Activated CD4-positive, alpha-beta T cell treated with anti-CD3 and anti-CD28 coated beads, Interleukin-2, amount 50 U/mL, for 24 hours (primary cell): ENCODE measurements at regions not wholly inside any gene's neighbourhood (a gene's known extent, or its start where the extent isn't known, plus 50 kb on each side); places are given as distances from the start of the nearest gene placed in this dataset.
"Not testable (repeated sequence)": the region's sequence is repeated elsewhere in the genome, so short reads cannot be mapped to it uniquely, and the experiment has no call there.

ENCODE experiments used
- DNase-seq, 2 donors: peaks; one replicate each; pipeline ENCODE4 v3.0.0-alpha.2; 2020; ENCODE audit warnings: low read depth in 1 of 2, low spot score in 1 of 2

DNA sequence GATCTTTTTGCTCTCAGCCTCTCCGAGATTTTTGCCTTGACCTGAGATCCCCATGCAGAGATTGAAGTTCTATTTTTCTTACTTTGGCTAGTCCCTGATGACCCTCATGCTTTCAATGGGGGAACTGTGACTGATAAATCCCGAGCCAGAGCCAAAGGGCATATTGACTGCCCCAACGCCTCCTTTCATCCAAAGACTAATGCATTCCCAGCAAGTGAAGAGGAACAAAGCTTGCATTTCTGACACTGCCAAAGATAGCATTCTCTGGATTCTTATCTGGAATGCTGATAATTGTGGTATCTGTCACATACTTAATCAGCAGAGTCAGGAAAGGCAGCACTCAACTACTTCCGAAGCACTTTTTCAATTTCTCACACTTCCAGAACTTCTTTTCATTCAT, 152.3 kb upstream of the EGLN3 start:
- DNase-seq = no peak

DNA sequence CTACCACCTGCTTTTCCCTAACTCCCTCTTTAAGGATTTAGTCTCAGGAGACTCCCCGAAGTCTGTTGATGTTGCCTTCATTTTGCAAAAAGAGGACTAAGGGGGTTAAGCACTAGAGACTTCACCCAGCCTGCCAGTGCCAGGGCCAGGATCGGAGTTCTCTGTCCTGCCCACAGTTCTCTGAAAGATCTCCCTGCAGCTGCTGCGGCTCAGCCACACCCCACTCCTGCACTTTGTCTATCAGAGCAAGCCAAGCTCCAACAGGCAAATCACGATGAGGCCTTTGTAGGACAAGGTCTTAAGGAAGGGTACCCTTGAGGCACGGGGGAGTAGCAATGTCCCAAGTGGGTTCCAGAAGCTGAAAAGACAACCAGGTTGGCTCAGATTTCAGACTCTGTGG, 148.8 kb upstream of the EGLN3 start:
- DNase-seq = no peak

DNA sequence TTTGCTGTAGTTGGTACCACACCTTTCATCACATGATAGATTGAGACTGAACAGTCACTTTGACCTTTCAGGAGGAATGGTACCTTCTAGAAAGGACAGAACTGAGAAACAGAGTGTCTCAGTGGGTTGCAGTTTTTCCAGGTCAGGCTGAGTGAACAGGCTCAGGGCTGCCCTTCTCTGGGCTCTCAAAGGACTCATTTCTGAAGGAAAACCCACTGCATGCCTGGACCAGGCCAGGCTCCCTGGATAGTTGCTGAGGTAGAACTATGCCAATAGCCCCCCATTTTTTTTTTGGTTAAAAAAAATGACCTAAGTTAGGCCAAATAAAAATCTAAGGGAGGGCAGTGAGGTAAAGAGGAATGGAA, 148.1 kb upstream of the EGLN3 start:
- no peak for DNase-seq

DNA sequence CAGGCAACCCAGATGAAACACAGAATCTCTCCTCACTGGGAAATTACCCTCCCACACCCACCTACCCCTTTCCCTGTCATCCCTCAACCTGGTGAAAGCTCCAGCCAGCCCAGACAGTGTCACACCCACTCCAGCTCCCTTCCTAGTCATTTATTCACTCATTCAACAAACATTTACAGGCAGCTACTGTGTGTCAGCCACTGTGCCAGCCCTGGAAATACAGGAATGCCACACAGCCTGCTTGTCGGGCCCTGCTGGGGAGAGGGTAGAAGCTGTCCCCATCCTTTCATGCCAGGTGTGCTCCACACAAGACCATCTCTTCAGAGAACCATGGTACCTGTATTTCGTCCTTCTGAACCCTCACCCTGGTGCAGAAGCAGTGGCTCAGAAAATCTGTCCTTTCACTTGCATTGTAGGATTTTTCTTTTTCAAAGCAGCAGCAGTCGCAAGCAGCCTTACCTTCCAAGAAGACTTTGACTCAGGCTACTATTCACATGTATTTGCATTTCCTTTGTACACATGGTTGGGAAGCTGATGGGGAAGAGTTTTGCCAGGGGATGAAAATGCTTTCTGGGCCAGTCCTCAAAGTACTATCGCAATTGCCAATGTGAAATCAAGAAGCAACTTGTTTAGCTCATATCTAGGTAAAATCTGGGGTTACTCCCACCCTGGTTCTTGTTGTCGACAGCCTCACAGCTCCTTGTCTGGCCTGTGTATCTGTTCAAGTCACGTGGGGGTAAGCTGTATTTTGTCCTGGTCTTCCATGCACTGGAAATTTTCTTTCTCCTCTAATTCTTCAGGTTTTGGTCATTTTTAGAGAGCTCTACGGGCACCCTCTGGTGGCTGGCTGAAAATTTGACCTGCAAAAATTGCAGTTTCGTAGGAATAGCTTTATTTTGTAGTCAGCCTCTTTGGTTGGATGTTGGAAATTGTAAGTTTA, 147.4 kb upstream of the EGLN3 start:
- no peak for DNase-seq

DNA sequence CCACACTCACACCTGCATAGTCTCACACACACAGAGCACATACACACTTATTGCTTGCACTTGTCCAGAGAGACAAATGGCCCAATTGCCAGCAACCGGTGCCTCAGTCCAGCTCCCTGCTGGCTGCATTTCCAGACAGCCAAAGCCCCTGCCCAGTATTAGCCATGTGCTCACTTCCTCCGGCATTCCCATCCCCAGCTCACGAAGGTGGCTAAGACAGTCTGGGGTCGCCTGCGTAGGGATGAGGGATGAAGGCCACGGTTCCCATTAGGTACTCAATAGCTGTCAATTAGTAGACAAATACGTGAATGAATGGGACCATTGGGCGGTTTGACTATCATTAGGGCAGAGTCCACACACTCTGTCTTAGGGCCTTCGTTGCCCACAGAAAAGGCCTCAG, 146.8 kb upstream of the EGLN3 start:
- no peak for DNase-seq

- DNase-seq = no peak
Measured at GRCh38 chr14:34094384-34094783, 143.5 kb upstream of the EGLN3 start.

GRCh38 chr14:34093883-34094282, 143.0 kb upstream of the EGLN3 start:
- no peak for DNase-seq

DNA sequence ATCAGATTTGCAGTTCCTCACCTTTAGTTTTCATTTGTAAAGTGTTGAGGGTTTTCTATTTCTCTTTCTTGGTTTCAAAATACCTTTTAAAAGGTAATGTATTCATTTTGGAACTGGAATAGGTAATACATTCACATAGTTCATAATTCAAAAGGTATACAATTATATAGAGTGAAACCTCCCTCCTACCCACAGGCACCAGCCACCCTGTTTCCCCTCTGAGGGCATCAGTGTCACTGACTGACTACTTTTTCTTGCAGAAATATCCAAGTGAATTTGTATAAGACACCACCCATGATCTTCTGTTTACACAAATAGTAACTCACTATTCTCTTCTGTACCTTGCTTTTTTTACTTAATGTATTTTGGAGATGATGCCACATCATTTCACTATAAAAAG, 139.6 kb upstream of the EGLN3 start:
- DNase-seq = no peak

DNA sequence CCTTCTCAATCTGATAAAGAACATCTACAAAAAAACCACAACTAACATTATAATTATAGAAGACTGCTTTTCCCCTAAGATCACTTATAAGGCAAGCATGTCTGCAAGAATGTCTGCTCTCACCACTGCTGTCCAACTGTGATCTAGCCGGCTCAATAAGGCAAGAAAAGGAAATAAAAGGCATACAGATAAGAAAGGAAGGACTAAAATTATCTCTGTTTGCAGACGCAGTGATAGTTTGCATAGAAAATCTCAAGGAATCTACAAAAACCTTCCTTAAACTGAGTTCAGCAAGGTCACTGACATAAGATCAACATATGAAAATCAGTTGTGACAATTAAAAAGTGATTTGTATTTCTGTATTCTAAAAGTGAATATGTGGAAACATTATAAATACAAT, 138.0 kb upstream of the EGLN3 start:
- DNase-seq = no peak

DNA sequence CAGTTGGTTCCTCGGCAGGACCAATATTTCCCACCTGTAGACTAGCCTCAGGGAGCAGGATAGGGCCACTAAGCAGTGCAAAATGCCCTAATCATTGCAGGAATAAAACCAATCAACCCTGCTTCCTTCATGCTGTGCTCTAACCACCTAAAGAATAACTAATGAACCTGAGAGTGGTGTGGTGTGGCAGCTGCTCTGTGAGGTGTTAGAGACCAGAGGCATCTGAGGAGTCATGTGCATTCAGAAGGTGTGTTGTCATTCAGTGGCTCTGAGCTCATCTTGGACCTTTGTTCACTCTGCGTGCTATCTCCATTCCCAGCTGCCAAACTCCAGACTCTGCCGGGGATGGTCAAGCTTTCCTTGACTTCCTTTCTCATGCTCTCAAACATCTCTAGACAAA, 136.7 kb upstream of the EGLN3 start:
- DNase-seq = no peak

- no peak for DNase-seq
Measured at GRCh38 chr14:34086223-34086757, 135.4 kb upstream of the EGLN3 start.

DNA sequence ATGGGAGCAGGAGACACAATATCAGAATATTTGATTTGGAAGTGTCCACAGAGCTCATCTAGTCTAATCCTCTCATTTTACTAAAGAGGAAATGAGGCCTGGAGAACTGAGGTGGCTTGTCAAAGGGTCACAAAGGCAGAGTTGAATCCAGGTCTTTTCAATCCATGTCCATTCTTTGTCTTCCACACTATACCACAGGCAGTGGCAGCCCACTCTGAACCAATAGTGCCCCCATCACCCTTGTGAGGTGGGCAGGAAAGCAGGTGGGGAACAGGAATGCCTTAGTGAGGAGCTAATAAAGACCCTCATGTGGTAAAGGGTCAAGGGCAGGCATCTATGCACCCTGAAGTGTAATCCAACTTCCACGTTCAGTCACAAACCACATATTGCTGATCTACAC, 134.8 kb upstream of the EGLN3 start:
- DNase-seq = no peak

- no peak for DNase-seq
Measured at GRCh38 chr14:34081576-34082136, 130.8 kb upstream of the EGLN3 start.

DNA sequence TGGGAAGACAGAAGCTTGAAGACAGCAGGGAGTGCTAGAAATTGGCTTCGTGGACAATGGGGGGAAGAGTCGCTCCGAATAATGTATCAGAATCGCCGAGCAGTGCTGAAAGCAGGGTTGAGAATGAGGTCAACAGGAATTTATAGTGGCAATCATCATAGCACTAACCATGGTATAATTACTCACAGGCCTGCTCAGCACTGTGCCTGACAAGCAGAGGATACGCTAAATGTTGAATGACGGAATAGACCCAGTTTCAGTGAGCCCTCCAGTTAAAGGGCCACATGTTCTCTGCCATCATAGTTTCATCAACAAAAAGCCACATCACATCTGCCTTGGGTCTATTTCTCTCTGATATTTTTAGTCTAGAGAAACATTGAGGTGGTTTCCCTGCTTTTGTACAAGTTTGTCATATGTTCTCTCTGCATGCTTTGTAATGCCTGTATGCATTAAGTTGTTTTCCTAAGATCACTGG, 130.3 kb upstream of the EGLN3 start:
- DNase-seq = no peak

- not testable (repeated sequence) for DNase-seq
Measured at GRCh38 chr14:34079643-34080042, 128.8 kb upstream of the EGLN3 start.

DNA sequence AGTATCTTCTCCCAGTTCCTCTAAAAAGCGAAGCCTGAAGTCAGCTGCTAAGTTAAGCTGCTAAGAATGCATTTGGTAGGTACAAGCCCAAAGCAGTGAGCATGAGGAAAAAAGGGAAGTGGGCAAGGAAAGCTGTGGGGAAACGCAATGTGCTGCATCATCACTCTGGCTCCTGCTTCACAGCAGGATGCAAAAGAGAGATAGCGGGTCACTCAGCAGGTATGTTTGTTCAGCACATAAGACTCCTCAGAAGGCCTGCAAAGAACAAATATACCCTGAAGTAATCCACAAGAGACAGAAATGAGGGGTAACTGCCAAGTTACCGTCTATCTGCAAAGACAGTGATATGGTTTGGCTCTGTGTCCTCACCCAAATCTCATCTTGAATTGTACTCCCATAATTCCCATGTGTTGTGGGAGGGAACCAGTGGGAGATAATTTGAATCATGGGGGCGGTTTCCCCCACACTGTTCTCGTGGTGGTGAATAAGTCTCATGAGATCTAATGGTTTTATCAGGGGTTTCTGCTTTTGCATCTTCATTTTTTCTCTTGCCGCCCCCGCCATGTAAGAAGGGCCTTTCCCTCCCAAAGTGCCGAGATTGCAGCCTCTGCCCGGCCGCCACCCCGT, 127.4 kb upstream of the EGLN3 start:
- no peak for DNase-seq

- DNase-seq = no peak
Measured at GRCh38 chr14:34075826-34076225, 125.0 kb upstream of the EGLN3 start.

DNA sequence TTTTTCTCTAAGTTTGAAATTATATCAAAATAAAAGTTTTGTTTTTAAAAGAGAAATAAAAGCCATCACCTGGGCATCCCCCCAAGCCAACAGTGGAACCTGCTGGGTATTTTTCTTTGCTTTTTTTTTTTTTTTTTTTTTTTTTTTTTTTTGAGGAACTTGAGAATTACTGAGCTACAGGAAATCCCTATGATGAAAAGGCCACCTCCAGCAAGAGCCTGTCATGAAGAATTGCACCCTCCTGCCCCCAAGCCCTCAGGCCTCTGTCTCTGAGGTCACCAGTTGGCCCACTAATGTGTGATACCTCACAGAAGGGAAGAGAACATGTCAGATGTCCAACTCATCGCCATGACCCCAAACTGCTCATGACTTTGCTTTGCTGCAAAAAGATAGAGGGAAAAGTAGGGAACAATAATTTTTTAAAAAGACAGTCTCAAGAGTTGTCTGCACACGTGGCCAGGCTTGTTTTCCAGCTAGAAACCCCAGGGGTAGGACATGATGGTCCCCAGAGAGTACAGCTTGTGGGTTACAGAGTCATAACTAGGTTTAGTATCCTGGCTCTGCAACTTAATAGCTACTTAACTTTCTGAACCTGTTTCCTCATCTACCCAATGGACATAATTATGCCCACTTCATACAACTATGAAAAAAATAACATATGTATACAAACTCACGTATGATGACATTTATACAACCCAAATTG, 124.3 kb upstream of the EGLN3 start:
- DNase-seq = no peak

DNA sequence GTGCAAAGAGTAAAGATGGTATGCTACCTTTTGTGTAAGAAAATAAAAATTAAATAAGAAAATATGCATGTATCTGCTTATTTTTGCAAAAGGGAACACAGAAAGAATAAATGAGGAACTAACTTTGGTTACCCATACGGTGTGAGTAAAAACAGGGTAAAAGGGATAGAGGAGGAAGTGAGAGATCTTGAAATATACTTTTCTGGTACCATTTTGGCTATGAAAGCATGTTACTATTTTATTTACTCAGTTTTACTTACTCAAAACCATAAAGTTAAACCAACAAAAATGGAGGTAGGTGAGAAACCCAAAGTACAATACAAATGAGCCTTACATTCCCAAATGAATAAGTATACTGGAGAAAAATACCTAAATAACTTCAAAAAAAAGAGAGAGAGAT, 122.0 kb upstream of the EGLN3 start:
- no peak for DNase-seq

- DNase-seq = no peak
Measured at GRCh38 chr14:34072401-34072800, 121.5 kb upstream of the EGLN3 start.

GRCh38 chr14:34070917-34071407, 120.1 kb upstream of the EGLN3 start:
- no peak for DNase-seq
